ENCODE measurements at regions not wholly inside any gene's neighbourhood (a gene's known extent, or its start where the extent isn't known, plus 50 kb on each side); places are given as distances from the start of the nearest gene placed in this dataset.

- Mint-ChIP-seq H3K27me3 (no peaks in the 10 kb centered on the region), H3K4me1 (no peaks in the 10 kb centered on the region), H3K4me3 (no peak overlapping the region), H3K27ac (no peak overlapping the region), H3K36me3 (ENCODE audit: low read depth) (no peaks in the 10 kb centered on the region), H3K9me3 (no peaks in the 10 kb centered on the region)
- intact Hi-C loops (cut with micrococcal nuclease) = no loop called here
- DNase-seq (no peak), ATAC-seq (ENCODE audit: low read depth) (no peak)
- TF ChIP-seq CTCF (IDR thresholded peaks at IDR 0.05) = no peak
- POLR2A ChIA-PET = no interaction called here
- CTCF ChIA-PET = no interaction called here
Observed at GRCh38 chr2:145136702-145137101, 616.8 kb upstream of the ZEB2 start.

GRCh38 chr2:145126146-145126545 lies 606.2 kb upstream of the ZEB2 start:
- ATAC-seq (ENCODE audit: low read depth) = no peak
- H3K27me3 Mint-ChIP-seq = no peaks in the 10 kb centered on the region
- H3K4me3 Mint-ChIP-seq = no peak overlapping the region
- no peak for TF ChIP-seq CTCF (IDR thresholded peaks at IDR 0.05)
- no peaks in the 10 kb centered on the region for H3K4me1 Mint-ChIP-seq
- POLR2A ChIA-PET = no interaction called here
- DNase-seq = no peak
- H3K9me3 Mint-ChIP-seq = no peaks in the 10 kb centered on the region
- intact Hi-C loops (cut with micrococcal nuclease) = loop anchor here (10.0 kb wide), 1 partner anchor 629 kb away; no protein-coding TSS in a partner anchor
- no peaks in the 10 kb centered on the region for H3K36me3 Mint-ChIP-seq (ENCODE audit: low read depth)
- no peak overlapping the region for H3K27ac Mint-ChIP-seq
- CTCF ChIA-PET = no interaction called here

- no peaks in the 10 kb centered on the region for H3K27me3 Mint-ChIP-seq
- no peaks in the 10 kb centered on the region for H3K9me3 Mint-ChIP-seq
- no peak for TF ChIP-seq CTCF (IDR thresholded peaks at IDR 0.05)
- DNase-seq = no peak
- H3K36me3 Mint-ChIP-seq (ENCODE audit: low read depth) = no peaks in the 10 kb centered on the region
- no peak for ATAC-seq (ENCODE audit: low read depth)
- intact Hi-C loops (cut with micrococcal nuclease) = loop anchor here (10.0 kb wide), 1 partner anchor 631 kb away; no protein-coding TSS in a partner anchor
- CTCF ChIA-PET = no interaction called here
- H3K4me1 Mint-ChIP-seq = peaks cover 8% of the 10 kb centered on the region
- no peak overlapping the region for H3K27ac Mint-ChIP-seq
- no peak overlapping the region for H3K4me3 Mint-ChIP-seq
- POLR2A ChIA-PET = interaction anchor here (0.6 kb wide), 1 partner anchor 1397 kb away, joined by 7 read pairs; no protein-coding TSS in a partner anchor
Observed at GRCh38 chr2:145124085-145124484, 604.2 kb upstream of the ZEB2 start.

GRCh38 chr2:145123606-145124005 lies 603.7 kb upstream of the ZEB2 start:
- H3K9me3 Mint-ChIP-seq = no peaks in the 10 kb centered on the region
- CTCF ChIA-PET = no interaction called here
- H3K4me1 Mint-ChIP-seq = peaks cover 12% of the 10 kb centered on the region
- H3K36me3 Mint-ChIP-seq (ENCODE audit: low read depth) = no peaks in the 10 kb centered on the region
- no peak overlapping the region for H3K4me3 Mint-ChIP-seq
- POLR2A ChIA-PET = interaction anchor here (0.6 kb wide), 2 partner anchors 718 to 1397 kb away, joined by 5 to 7 read pairs; no protein-coding TSS in a partner anchor
- no peak for ATAC-seq (ENCODE audit: low read depth)
- intact Hi-C loops (cut with micrococcal nuclease) = loop anchor here (10.0 kb wide), 1 partner anchor 631 kb away; no protein-coding TSS in a partner anchor
- TF ChIP-seq CTCF (IDR thresholded peaks at IDR 0.05) = no peak
- no peak for DNase-seq
- no peaks in the 10 kb centered on the region for H3K27me3 Mint-ChIP-seq
- no peak overlapping the region for H3K27ac Mint-ChIP-seq

- Mint-ChIP-seq H3K9me3 (no peaks in the 10 kb centered on the region), H3K27me3 (no peaks in the 10 kb centered on the region), H3K4me1 (peaks cover 13% of the 10 kb centered on the region), H3K27ac (no peak overlapping the region), H3K36me3 (ENCODE audit: low read depth) (no peaks in the 10 kb centered on the region), H3K4me3 (no peak overlapping the region)
- ATAC-seq (ENCODE audit: low read depth) (peak; percentile 66), DNase-seq (no peak)
- ChIA-PET POLR2A (no interaction called here), CTCF (no interaction called here)
- TF ChIP-seq CTCF (IDR thresholded peaks at IDR 0.05) = no peak
- intact Hi-C loops (cut with micrococcal nuclease) = no loop called here
Observed at GRCh38 chr2:145119225-145119624, 599.3 kb upstream of the ZEB2 start.
